ENCODE measurements at regions not wholly inside any gene's neighbourhood (a gene's known extent, or its start where the extent isn't known, plus 50 kb on each side); places are given as distances from the start of the nearest gene placed in this dataset.

- Histone ChIP-seq H3K36me3 (ENCODE audit: insufficient read depth, low read length) (no peaks in the 10 kb centered on the region), H3K27ac (ENCODE audit: low read depth in 1 of 2, low read length in 2 of 2) (no peak overlapping the region), H3K9me3 (ENCODE audit: control insufficient read depth in 1 of 2, insufficient read depth in 1 of 2, low read length in 2 of 2) (no peaks in the 10 kb centered on the region), H3K27me3 (ENCODE audit: control insufficient read depth in 1 of 2, insufficient read depth in 2 of 2, low read length in 2 of 2) (no peaks in the 10 kb centered on the region), H3K4me3 (ENCODE audit: low read length) (no peak overlapping the region), H3K4me1 (ENCODE audit: insufficient read depth, low read length) (no peaks in the 10 kb centered on the region)
- ATAC-seq (ENCODE audit: poor library complexity) (no peak), DNase-seq (no peak)
- Mint-ChIP-seq H3K27ac (no peak overlapping the region), H3K4me1 (ENCODE audit: low read depth) (no peaks in the 10 kb centered on the region), H3K27me3 (no peaks in the 10 kb centered on the region), H3K4me3 (no peak overlapping the region), H3K9me3 (no peaks in the 10 kb centered on the region), H3K36me3 (ENCODE audit: low read depth) (no peaks in the 10 kb centered on the region)
- CTCF ChIA-PET = no interaction called here
- POLR2A ChIA-PET = no interaction called here
- no peak for TF ChIP-seq CTCF (IDR thresholded peaks at IDR 0.05)
- intact Hi-C loops (cut with DNase I, micrococcal nuclease) = no loop called here
Observed at GRCh38 chr11:15867871-15868270, 488.5 kb downstream of the SOX6 start.

DNA sequence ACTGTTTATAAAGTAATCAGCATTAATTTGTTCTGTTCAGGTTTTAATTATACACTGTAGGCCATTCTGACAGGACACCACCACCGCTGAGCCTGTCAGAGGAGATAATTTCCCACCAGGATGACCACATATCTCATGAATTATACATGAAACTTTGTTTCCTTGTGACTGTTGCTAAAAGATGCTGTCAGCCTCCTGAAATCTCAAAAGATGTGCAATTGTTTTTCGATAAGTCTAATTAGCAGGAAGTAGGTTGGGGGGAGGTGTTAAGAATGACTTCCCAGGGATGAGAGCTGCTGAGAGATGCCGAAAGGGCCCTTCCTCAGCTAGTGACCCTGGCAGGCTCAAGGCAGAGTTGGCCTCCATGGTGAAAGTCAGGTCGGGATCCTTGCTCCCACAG, 485.4 kb downstream of the SOX6 start:
- Histone ChIP-seq H3K9me3 (ENCODE audit: control insufficient read depth in 1 of 2, insufficient read depth in 1 of 2, low read length in 2 of 2) (no peaks in the 10 kb centered on the region), H3K4me1 (ENCODE audit: insufficient read depth, low read length) (no peaks in the 10 kb centered on the region), H3K4me3 (ENCODE audit: low read length) (no peak overlapping the region), H3K27me3 (ENCODE audit: control insufficient read depth in 1 of 2, insufficient read depth in 2 of 2, low read length in 2 of 2) (no peaks in the 10 kb centered on the region), H3K36me3 (ENCODE audit: insufficient read depth, low read length) (no peaks in the 10 kb centered on the region), H3K27ac (ENCODE audit: low read depth in 1 of 2, low read length in 2 of 2) (no peak overlapping the region)
- Mint-ChIP-seq H3K4me3 (no peak overlapping the region), H3K27me3 (no peaks in the 10 kb centered on the region), H3K27ac (no peak overlapping the region), H3K36me3 (ENCODE audit: low read depth) (no peaks in the 10 kb centered on the region), H3K9me3 (no peaks in the 10 kb centered on the region), H3K4me1 (ENCODE audit: low read depth) (no peaks in the 10 kb centered on the region)
- intact Hi-C loops (cut with DNase I, micrococcal nuclease) = no loop called here
- ChIA-PET POLR2A (no interaction called here), CTCF (no interaction called here)
- no peak for DNase-seq
- TF ChIP-seq CTCF (IDR thresholded peaks at IDR 0.05) = no peak
- no peak for ATAC-seq (ENCODE audit: poor library complexity)

- H3K4me1 ChIP-seq (ENCODE audit: insufficient read depth, low read length) = no peaks in the 10 kb centered on the region
- H3K36me3 Mint-ChIP-seq (ENCODE audit: low read depth) = no peaks in the 10 kb centered on the region
- no peak overlapping the region for H3K4me3 ChIP-seq (ENCODE audit: low read length)
- H3K27ac Mint-ChIP-seq = no peak overlapping the region
- ATAC-seq (ENCODE audit: poor library complexity) (no peak), DNase-seq (no peak)
- no peaks in the 10 kb centered on the region for H3K27me3 ChIP-seq (ENCODE audit: control insufficient read depth in 1 of 2, insufficient read depth in 2 of 2, low read length in 2 of 2)
- intact Hi-C loops (cut with DNase I, micrococcal nuclease) = no loop called here
- no peak overlapping the region for H3K27ac ChIP-seq (ENCODE audit: low read depth in 1 of 2, low read length in 2 of 2)
- H3K36me3 ChIP-seq (ENCODE audit: insufficient read depth, low read length) = no peaks in the 10 kb centered on the region
- H3K4me1 Mint-ChIP-seq (ENCODE audit: low read depth) = no peaks in the 10 kb centered on the region
- no peak overlapping the region for H3K4me3 Mint-ChIP-seq
- ChIA-PET POLR2A (no interaction called here), CTCF (no interaction called here)
- TF ChIP-seq CTCF (IDR thresholded peaks at IDR 0.05) = no peak
- H3K9me3 ChIP-seq (ENCODE audit: control insufficient read depth in 1 of 2, insufficient read depth in 1 of 2, low read length in 2 of 2) = no peaks in the 10 kb centered on the region
- no peaks in the 10 kb centered on the region for H3K27me3 Mint-ChIP-seq
- no peaks in the 10 kb centered on the region for H3K9me3 Mint-ChIP-seq
Observed at GRCh38 chr11:15871904-15872626, 484.3 kb downstream of the SOX6 start.
